NB4 (cell line): ENCODE measurements at regions not wholly inside any gene's neighbourhood (a gene's known extent, or its start where the extent isn't known, plus 50 kb on each side); places are given as distances from the start of the nearest gene placed in this dataset.

Experiments
- DNase-seq: peaks from one replicate; pipeline ENCODE4 v3.0.0; 2010; ENCODE audit warnings: low read depth
- H3K4me3 ChIP-seq: one replicate; pipeline ENCODE4 v1.5.1; 2011; ENCODE audit warnings: mild to moderate bottlenecking, low read depth, low read length, moderate library complexity
- CTCF ChIP-seq: IDR thresholded peaks from one replicate; pipeline ENCODE4 v1.5.1; 2012; ENCODE audit warnings: low read depth, low read length
- MAX ChIP-seq: IDR thresholded peaks from 2 replicates; pipeline ENCODE4 v1.6.1; 2011; ENCODE audit warnings: low read depth, low read length
- MYC ChIP-seq: IDR thresholded peaks from 2 replicates; pipeline ENCODE4 v1.6.1; 2011; ENCODE audit warnings: low read depth, low read length
- POLR2A ChIP-seq: IDR thresholded peaks from 2 replicates; pipeline ENCODE4 v1.6.1; 2011; ENCODE audit warnings: mild to moderate bottlenecking; ENCODE audit not compliant: insufficient read length; ENCODE audit errors: extremely low read depth

GRCh38 chr13:64765636-64766035, 2464.5 kb downstream of the PCDH9 start:
- no peak for DNase-seq
- H3K4me3 ChIP-seq: no peak overlapping the region
- TF ChIP-seq CTCF (no peak), MAX (no peak), MYC (no peak), POLR2A (no peak)

GRCh38 chr13:64758521-64759244, 2471.5 kb downstream of the PCDH9 start:
- TF ChIP-seq CTCF (no peak), MYC (no peak), MAX (no peak), POLR2A (no peak)
- no peak overlapping the region for H3K4me3 ChIP-seq
- no peak for DNase-seq

- TF ChIP-seq MAX: no peak
- no peak for TF ChIP-seq MYC
- TF ChIP-seq CTCF: no peak
- no peak for TF ChIP-seq POLR2A
- no peak for DNase-seq
- H3K4me3 ChIP-seq: no peak overlapping the region
Observed at GRCh38 chr13:64756621-64757020, 2473.5 kb downstream of the PCDH9 start.

GRCh38 chr13:64755961-64756360, 2474.2 kb downstream of the PCDH9 start:
- TF ChIP-seq CTCF: no peak
- TF ChIP-seq MAX: no peak
- TF ChIP-seq MYC: no peak
- TF ChIP-seq POLR2A: no peak
- H3K4me3 ChIP-seq: no peak overlapping the region
- no peak for DNase-seq

- TF ChIP-seq POLR2A: no peak
- TF ChIP-seq CTCF: no peak
- TF ChIP-seq MYC: no peak
- no peak for TF ChIP-seq MAX
- no peak overlapping the region for H3K4me3 ChIP-seq
- DNase-seq: no peak
Observed at GRCh38 chr13:64753233-64754000, 2476.7 kb downstream of the PCDH9 start.
